Neural crest cell (in vitro differentiated cells): ENCODE measurements at regions not wholly inside any gene's neighbourhood (a gene's known extent, or its start where the extent isn't known, plus 50 kb on each side); places are given as distances from the start of the nearest gene placed in this dataset.

ENCODE experiments used
- DNase-seq: peaks from one replicate; pipeline ENCODE4 v3.0.0; 2021; ENCODE audit warnings: low read depth, mixed read lengths, low spot score
- H3K27ac Mint-ChIP-seq: one replicate; pipeline ENCODE4 v1.8.0; 2021; ENCODE audit warnings: mild to moderate bottlenecking, mixed read lengths; ENCODE audit not compliant: unreplicated experiment
- H3K27me3 Mint-ChIP-seq: 2 replicates; pipeline ENCODE4 v1.8.0; 2021; ENCODE audit warnings: low read depth, mild to moderate bottlenecking, mixed read lengths
- H3K36me3 Mint-ChIP-seq: 2 replicates; pipeline ENCODE4 v1.8.0; 2021; ENCODE audit warnings: low read depth, mild to moderate bottlenecking, mixed read lengths
- H3K4me1 Mint-ChIP-seq: 2 replicates; pipeline ENCODE4 v1.8.0; 2021; ENCODE audit warnings: mixed read lengths
- H3K4me3 Mint-ChIP-seq: one replicate; pipeline ENCODE4 v1.8.0; 2021; ENCODE audit warnings: mild to moderate bottlenecking, mixed read lengths
- H3K9me3 Mint-ChIP-seq: 2 replicates; pipeline ENCODE4 v1.8.0; 2021; ENCODE audit warnings: mixed read lengths
- TF ChIP-seq, protein P1 (sequence below): fragments of 200-600 bp; sonication (generic); conservative IDR thresholded peaks from 2 replicates; pipeline ENCODE4 v1.5.0; 2021; ENCODE audit warnings: antibody characterized with exemption, mild to moderate bottlenecking

DNA sequence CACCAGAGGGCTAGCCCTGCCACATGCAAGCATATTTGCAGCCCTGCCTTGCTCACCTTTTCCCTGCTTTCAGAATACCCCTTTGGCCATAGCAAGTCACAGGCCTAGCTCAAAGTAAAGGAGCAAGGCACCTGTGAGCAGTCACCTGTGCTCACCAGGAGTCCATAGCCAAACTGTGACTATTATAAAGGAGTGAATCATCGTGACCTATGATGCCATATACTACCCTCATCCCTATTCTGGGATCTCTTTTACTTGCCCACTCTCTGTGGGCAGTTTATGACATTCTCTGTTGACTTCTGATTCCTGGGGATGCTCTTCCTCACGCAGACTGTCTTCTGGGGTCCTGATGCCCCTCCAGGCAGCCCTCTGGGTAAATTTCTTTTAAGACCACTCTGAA is 200.5 kb upstream of the NLRP1 start:
- TF ChIP-seq, protein P1, sequence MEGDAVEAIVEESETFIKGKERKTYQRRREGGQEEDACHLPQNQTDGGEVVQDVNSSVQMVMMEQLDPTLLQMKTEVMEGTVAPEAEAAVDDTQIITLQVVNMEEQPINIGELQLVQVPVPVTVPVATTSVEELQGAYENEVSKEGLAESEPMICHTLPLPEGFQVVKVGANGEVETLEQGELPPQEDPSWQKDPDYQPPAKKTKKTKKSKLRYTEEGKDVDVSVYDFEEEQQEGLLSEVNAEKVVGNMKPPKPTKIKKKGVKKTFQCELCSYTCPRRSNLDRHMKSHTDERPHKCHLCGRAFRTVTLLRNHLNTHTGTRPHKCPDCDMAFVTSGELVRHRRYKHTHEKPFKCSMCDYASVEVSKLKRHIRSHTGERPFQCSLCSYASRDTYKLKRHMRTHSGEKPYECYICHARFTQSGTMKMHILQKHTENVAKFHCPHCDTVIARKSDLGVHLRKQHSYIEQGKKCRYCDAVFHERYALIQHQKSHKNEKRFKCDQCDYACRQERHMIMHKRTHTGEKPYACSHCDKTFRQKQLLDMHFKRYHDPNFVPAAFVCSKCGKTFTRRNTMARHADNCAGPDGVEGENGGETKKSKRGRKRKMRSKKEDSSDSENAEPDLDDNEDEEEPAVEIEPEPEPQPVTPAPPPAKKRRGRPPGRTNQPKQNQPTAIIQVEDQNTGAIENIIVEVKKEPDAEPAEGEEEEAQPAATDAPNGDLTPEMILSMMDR = no peak

DNA sequence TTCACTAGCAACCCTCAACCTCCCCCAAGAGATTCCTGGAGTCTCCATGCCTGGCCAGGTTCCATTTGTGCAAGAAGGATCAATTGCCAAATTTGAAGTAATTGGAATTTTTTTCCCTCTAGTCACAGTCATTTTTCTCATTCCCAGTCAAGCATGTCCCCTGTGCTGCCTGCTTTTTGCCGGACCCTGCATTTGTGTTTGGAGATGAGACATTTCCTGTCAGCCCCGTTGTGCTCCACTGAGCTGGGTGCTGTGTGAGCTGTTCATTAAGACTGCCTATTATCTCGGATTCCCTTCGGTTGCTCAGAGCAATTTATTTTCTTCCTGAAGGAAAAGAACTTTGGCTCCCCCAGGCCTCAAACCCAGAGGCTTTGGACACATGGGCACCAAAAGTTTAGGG is 201.0 kb upstream of the NLRP1 start:
- no peak for DNase-seq
- H3K4me1 Mint-ChIP-seq = peaks cover 23% of the 10 kb centered on the region
- no peak overlapping the region for H3K27ac Mint-ChIP-seq

More for the DNA sequence above, 200.5 kb upstream of the NLRP1 start:
- Mint-ChIP-seq H3K4me3 (no peak overlapping the region), H3K4me1 (peaks cover 18% of the 10 kb centered on the region), H3K9me3 (peaks cover 3% of the 10 kb centered on the region), H3K36me3 (no peaks in the 10 kb centered on the region), H3K27ac (no peak overlapping the region), H3K27me3 (no peaks in the 10 kb centered on the region)
- DNase-seq = no peak

DNA sequence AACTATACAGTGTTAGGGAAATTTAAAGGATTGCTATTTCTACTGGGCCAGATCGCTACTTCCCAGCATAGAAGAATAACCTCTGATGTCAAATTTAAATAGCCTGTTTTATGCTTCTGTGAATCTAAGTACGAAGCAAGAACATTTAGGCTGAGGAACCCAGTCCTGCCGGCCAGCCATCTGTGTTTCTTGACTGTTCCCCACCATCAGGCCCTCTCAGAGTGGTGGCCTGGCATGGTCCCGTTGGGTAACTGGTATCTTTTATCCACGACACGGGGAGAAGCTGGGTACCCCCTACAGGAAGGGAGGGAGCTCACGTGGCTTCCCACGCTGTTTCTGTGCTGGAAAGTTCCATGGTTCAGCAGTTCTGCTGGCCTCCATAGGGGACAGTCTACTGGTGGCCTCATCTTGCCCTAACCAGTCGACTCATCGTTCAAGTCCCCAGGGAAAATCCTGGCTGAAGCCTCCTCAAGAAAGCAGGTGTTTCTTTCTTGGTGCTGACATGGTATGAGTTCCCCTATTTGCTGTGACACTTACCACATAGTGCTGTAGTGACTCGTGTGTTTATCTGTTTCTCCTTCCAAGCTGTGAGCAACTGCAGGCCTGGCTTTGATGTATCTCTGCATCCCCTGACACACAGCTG is 201.7 kb upstream of the NLRP1 start:
- no peak for DNase-seq
- H3K4me3 Mint-ChIP-seq = no peak overlapping the region
- H3K27me3 Mint-ChIP-seq = no peaks in the 10 kb centered on the region
- no peak overlapping the region for H3K27ac Mint-ChIP-seq
- H3K36me3 Mint-ChIP-seq = no peaks in the 10 kb centered on the region
- TF ChIP-seq, protein P1 = no peak
- peaks cover 27% of the 10 kb centered on the region for H3K4me1 Mint-ChIP-seq
- peaks cover 3% of the 10 kb centered on the region for H3K9me3 Mint-ChIP-seq

More for the DNA sequence above, 201.0 kb upstream of the NLRP1 start:
- peaks cover 3% of the 10 kb centered on the region for H3K9me3 Mint-ChIP-seq
- no peak overlapping the region for H3K4me3 Mint-ChIP-seq
- no peaks in the 10 kb centered on the region for H3K36me3 Mint-ChIP-seq
- no peaks in the 10 kb centered on the region for H3K27me3 Mint-ChIP-seq
- TF ChIP-seq, protein P1 = no peak

DNA sequence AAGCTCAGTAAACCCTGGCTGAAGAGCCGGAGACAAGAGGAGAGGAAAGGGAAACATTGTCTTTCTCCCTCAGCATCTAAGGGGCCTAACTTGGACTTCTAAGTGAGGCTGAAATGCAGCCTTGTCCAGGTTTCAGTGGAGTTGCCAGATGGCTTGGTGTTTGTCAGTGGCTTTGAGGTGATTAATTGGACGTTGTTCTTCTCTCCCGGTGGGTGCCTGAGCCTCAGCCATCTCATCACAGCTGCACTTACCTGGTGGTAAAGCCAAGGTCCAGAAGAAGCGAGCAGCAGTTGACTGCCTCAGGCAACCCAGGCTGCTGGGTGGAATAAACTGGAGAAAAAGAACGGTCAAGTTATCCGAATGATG is 202.2 kb upstream of the NLRP1 start:
- Mint-ChIP-seq H3K36me3 (no peaks in the 10 kb centered on the region), H3K4me3 (no peak overlapping the region), H3K4me1 (peaks cover 27% of the 10 kb centered on the region), H3K27me3 (no peaks in the 10 kb centered on the region), H3K9me3 (peaks cover 3% of the 10 kb centered on the region), H3K27ac (no peak overlapping the region)
- TF ChIP-seq, protein P1 = no peak
- no peak for DNase-seq

DNA sequence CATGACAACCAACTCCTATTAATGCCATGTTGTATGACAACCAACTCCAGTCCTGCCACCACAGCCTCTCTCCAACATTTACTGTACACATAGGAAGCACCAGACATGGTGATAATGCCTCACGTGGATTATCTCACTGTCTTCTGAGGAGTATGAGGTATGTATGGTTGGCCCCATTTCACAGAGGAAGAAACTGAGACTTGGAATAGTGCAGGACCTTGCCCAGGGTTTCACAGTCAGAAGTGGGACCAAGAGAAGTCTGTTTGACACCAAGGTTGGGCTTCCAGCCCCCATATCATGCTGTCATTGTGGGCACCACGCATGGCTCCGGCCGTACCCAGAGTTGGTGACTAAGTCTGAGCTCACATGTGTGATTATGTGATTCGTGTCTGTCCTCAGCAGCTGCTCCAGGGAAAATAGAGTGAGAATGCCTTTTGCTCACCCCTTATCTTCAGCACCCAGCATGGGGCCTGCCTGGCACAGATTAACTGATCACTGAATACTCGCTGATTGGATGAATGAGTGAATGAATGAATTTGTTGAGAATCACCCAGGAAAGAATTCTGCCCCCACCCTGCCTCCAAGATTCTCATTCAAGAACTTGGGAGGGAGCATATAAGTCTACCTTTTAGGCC is 204.1 kb upstream of the NLRP1 start:
- peaks cover 5% of the 10 kb centered on the region for H3K36me3 Mint-ChIP-seq
- H3K4me1 Mint-ChIP-seq = peaks cover 27% of the 10 kb centered on the region
- no peak overlapping the region for H3K27ac Mint-ChIP-seq
- H3K9me3 Mint-ChIP-seq = peaks cover 8% of the 10 kb centered on the region
- H3K4me3 Mint-ChIP-seq = no peak overlapping the region
- TF ChIP-seq, protein P1 = no peak
- DNase-seq = no peak
- H3K27me3 Mint-ChIP-seq = no peaks in the 10 kb centered on the region
